ENCODE measurements at regions not wholly inside any gene's neighbourhood (a gene's known extent, or its start where the extent isn't known, plus 50 kb on each side); places are given as distances from the start of the nearest gene placed in this dataset.
"Not testable (repeated sequence)": the region's sequence is repeated elsewhere in the genome, so short reads cannot be mapped to it uniquely, and the experiment has no call there.

DNA sequence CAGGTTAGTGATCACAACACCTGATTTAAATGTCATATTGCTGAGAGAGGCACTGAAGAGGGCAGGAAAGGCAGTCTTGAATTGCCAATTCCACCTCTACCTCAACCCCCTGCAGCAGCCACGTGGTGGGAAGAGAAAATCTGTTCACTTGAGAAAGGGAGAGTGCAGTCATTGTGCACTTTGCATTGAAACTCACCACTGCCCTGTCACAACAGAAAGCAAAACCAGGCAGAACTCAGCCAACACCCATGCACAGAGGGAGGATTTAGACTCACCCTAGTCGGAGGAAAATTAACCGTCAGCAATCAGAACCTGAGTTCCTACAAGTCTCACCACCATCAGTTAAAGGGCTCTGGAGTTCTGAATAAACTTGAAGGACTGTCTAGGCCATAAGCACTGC is 1040.2 kb downstream of the HACE1 start:
- TF ChIP-seq POLR2A (IDR thresholded peaks at IDR 0.05) (no peak), POLR2AphosphoS5 (IDR thresholded peaks at IDR 0.05; ENCODE audit: insufficient read depth in 1 of 2, low read depth in 1 of 2) (no peak)
- TF ChIP-seq, protein P1, sequence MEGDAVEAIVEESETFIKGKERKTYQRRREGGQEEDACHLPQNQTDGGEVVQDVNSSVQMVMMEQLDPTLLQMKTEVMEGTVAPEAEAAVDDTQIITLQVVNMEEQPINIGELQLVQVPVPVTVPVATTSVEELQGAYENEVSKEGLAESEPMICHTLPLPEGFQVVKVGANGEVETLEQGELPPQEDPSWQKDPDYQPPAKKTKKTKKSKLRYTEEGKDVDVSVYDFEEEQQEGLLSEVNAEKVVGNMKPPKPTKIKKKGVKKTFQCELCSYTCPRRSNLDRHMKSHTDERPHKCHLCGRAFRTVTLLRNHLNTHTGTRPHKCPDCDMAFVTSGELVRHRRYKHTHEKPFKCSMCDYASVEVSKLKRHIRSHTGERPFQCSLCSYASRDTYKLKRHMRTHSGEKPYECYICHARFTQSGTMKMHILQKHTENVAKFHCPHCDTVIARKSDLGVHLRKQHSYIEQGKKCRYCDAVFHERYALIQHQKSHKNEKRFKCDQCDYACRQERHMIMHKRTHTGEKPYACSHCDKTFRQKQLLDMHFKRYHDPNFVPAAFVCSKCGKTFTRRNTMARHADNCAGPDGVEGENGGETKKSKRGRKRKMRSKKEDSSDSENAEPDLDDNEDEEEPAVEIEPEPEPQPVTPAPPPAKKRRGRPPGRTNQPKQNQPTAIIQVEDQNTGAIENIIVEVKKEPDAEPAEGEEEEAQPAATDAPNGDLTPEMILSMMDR (IDR thresholded peaks at IDR 0.05), result no peak
- no peak overlapping the region for H3K4me3 ChIP-seq
- intact Hi-C loops (cut with DNase I), result no loop called here
- no peaks in the 10 kb centered on the region for H3K36me3 ChIP-seq
- H3K27ac ChIP-seq, result no peak overlapping the region
- no peaks in the 10 kb centered on the region for H3K9me3 ChIP-seq
- no peaks in the 10 kb centered on the region for H3K27me3 ChIP-seq
- H3K4me1 ChIP-seq, result no peaks in the 10 kb centered on the region
- no peak for DNase-seq (ENCODE audit: extremely low spot score in 2 of 2)

DNA sequence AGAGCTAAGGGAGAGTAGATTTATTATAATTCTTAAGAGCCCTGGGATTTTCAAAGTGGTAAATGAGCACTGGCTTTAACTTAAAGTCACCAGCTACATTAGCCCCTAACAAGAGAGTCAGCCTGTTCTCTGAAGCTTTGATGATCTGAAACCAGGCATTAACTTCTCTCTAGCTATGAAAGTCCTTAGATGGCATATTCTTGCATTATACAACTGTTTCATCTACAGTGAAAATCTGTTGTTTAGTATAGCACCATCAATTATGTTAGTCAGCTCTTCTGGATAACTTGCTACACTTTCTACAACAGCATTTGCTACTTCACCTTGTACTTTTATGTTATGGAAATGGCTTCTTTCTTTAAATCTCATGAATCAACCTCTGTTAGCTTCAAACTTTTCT is 1046.7 kb downstream of the HACE1 start:
- H3K36me3 ChIP-seq, result no peaks in the 10 kb centered on the region
- intact Hi-C loops (cut with DNase I), result no loop called here
- no peaks in the 10 kb centered on the region for H3K27me3 ChIP-seq
- H3K4me1 ChIP-seq, result no peaks in the 10 kb centered on the region
- H3K4me3 ChIP-seq, result no peak overlapping the region
- DNase-seq (ENCODE audit: extremely low spot score in 2 of 2), result no peak
- TF ChIP-seq POLR2AphosphoS5 (IDR thresholded peaks at IDR 0.05; ENCODE audit: insufficient read depth in 1 of 2, low read depth in 1 of 2) (no peak), POLR2A (IDR thresholded peaks at IDR 0.05) (no peak)
- TF ChIP-seq, protein P1 (IDR thresholded peaks at IDR 0.05), result no peak
- H3K27ac ChIP-seq, result no peak overlapping the region
- no peaks in the 10 kb centered on the region for H3K9me3 ChIP-seq

DNA sequence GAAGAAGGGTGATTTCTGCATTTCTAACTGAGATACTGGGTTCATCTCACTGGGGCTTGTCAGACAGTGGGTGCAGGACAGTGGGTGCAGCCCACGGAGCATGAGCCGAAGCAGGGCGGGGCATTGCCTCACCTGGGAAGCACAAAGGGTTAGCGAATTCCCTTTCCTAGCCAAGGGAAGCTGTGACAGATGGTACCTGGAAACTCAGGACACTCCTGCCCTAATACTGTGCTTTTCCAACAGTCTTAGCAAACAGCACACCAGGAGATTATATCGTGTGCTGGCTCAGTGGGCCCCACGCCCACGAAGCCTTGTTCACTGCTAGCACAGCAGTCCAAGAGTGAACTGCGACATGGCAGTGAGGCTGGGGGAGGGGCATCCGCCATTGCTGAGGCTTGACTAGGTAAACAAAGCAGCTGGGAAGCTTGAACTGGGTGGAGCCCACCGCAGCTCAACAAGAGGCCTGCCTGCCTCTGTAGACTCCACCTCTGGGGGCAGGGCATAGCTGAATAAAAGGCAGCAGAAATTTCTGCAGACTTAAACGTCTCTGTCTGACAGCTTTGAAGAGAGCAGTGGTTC is 1057.7 kb downstream of the HACE1 start:
- H3K9me3 ChIP-seq; H3K27ac ChIP-seq; H3K27me3 ChIP-seq; H3K4me1 ChIP-seq; intact Hi-C loops (cut with DNase I); H3K4me3 ChIP-seq; H3K36me3 ChIP-seq; DNase-seq (ENCODE audit: extremely low spot score in 2 of 2): not testable (repeated sequence)

DNA sequence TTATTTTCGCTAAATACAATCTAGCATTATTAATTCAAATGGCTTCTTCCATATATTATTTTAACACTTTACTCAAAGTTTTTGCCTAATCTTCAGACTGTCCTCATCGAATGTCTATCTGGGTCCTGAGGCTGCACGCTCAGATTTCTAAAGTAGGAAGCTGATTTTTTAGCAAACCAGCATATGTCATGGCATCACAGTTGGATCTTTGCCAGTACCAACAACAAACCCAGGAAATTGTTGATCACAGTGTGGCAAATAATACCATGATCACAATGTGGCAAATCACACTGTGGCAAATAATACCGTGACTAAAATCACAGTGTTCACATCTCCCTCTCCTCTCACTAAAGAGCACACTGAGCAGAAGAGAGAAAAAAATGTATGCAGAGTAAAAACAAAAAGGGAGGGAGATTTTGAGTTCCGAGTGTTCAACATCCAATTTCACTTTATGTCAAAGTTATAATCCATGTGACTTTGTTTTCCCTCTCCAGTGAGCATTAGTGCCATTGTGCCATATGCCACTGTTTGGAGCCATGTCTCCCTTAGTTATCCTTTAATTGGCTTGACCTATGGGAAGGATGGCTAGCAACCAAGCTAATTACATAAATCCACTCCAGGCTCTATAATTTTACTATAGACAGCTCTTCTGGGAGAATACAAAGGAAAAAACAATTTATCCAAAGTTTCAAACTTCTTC is 1059.6 kb downstream of the HACE1 start:
- H3K27me3 ChIP-seq, result no peaks in the 10 kb centered on the region
- no peaks in the 10 kb centered on the region for H3K4me1 ChIP-seq
- TF ChIP-seq POLR2A (IDR thresholded peaks at IDR 0.05) (no peak), POLR2AphosphoS5 (IDR thresholded peaks at IDR 0.05; ENCODE audit: insufficient read depth in 1 of 2, low read depth in 1 of 2) (no peak)
- TF ChIP-seq, protein P1 (IDR thresholded peaks at IDR 0.05), result no peak
- no peak overlapping the region for H3K4me3 ChIP-seq
- H3K27ac ChIP-seq, result no peak overlapping the region
- no peak for DNase-seq (ENCODE audit: extremely low spot score in 2 of 2)
- intact Hi-C loops (cut with DNase I), result no loop called here
- H3K36me3 ChIP-seq, result no peaks in the 10 kb centered on the region
- H3K9me3 ChIP-seq, result no peaks in the 10 kb centered on the region

DNA sequence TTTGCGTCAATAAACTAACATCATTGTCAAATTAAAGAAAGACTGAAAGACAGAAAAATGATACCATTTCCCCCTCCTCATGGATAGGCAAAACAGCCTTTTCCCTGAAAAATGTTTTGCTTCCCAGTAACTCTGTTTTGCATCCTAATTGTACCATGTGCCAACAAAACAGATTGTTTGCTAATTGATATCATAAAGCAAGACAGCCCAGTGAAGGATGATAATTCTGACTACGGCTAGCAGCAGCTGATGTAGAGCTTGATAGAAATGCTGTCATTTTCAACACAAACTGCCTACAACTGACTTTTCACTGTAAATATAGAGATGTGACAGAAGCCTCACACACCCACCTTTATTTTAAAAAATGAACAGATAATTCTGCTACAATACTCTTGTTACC is 1061.6 kb downstream of the HACE1 start:
- intact Hi-C loops (cut with DNase I), result no loop called here
- Histone ChIP-seq H3K27me3 (no peaks in the 10 kb centered on the region), H3K4me1 (no peaks in the 10 kb centered on the region), H3K9me3 (no peaks in the 10 kb centered on the region), H3K4me3 (no peak overlapping the region), H3K36me3 (no peaks in the 10 kb centered on the region), H3K27ac (no peak overlapping the region)
- TF ChIP-seq POLR2A (IDR thresholded peaks at IDR 0.05), result no peak
- no peak for TF ChIP-seq POLR2AphosphoS5 (IDR thresholded peaks at IDR 0.05; ENCODE audit: insufficient read depth in 1 of 2, low read depth in 1 of 2)
- TF ChIP-seq, protein P1 (IDR thresholded peaks at IDR 0.05), result no peak
- DNase-seq (ENCODE audit: extremely low spot score in 2 of 2), result no peak
